Left ventricle myocardium inferior (tissue), 1 donor: ENCODE measurements at regions not wholly inside any gene's neighbourhood (a gene's known extent, or its start where the extent isn't known, plus 50 kb on each side); places are given as distances from the start of the nearest gene placed in this dataset.
"Not testable (repeated sequence)": the region's sequence is repeated elsewhere in the genome, so short reads cannot be mapped to it uniquely, and the experiment has no call there.

Source experiments
- DNase-seq: peaks from one replicate; pipeline ENCODE4 v3.0.0-alpha.2; 2020
- H3K27ac ChIP-seq: fragments of 200-600 bp; replicated peaks from 2 replicates; pipeline ENCODE4 v1.8.0; 2021
- H3K27me3 ChIP-seq: fragments of 200-600 bp; 2 replicates; pipeline ENCODE4 v1.8.0; 2021; ENCODE audit warnings: low read depth
- H3K36me3 ChIP-seq: fragments of 200-600 bp; 2 replicates; pipeline ENCODE4 v1.8.0; 2021
- H3K4me1 ChIP-seq: fragments of 200-600 bp; 2 replicates; pipeline ENCODE4 v1.8.0; 2021
- H3K4me3 ChIP-seq: fragments of 200-600 bp; 2 replicates; pipeline ENCODE4 v1.8.0; 2021; ENCODE audit warnings: mild to moderate bottlenecking, moderate library complexity
- H3K9me3 ChIP-seq: fragments of 200-600 bp; replicated peaks from 2 replicates; pipeline ENCODE4 v1.8.0; 2021
- CTCF ChIP-seq: fragments of 200-600 bp; IDR thresholded peaks from 2 replicates; pipeline ENCODE4 v1.8.0; 2021; ENCODE audit warnings: antibody characterized with exemption, mild to moderate bottlenecking, borderline replicate concordance
- intact Hi-C: fragments of 100-400 bp; cut with micrococcal nuclease; formaldehyde crosslinking; loops from one replicate; pipeline ENCODE4 v1.11.0; 2022
- donor health status: DM: no; HTN: yes; CAD: no; lungs with severe emphysema.

DNA sequence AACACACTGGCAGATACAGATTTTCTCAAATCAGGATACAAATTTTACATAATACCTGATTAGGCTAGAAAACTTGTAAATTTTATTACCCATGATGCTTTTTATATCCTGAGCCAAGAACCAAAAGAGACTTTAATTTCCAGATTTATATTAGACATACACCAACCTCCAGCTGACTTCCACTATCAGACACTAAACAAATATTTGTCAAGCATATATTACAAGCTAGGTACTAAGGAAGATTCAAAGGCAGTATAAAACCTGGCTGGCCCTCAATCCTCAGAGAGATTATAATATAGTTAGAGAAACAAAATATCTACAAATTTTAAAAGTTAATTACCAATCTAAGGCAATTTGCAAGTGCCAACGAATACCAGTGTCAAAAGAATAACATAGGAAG, 357.8 kb upstream of the F9 start:
- TF ChIP-seq CTCF: no peak
- DNase-seq: no peak
- Histone ChIP-seq H3K27me3 (no peaks in the 10 kb centered on the region), H3K27ac (no peak overlapping the region), H3K4me1 (no peaks in the 10 kb centered on the region), H3K36me3 (no peaks in the 10 kb centered on the region), H3K9me3 (no peaks in the 10 kb centered on the region), H3K4me3 (no peak overlapping the region)
- intact Hi-C loops: no loop called here

DNA sequence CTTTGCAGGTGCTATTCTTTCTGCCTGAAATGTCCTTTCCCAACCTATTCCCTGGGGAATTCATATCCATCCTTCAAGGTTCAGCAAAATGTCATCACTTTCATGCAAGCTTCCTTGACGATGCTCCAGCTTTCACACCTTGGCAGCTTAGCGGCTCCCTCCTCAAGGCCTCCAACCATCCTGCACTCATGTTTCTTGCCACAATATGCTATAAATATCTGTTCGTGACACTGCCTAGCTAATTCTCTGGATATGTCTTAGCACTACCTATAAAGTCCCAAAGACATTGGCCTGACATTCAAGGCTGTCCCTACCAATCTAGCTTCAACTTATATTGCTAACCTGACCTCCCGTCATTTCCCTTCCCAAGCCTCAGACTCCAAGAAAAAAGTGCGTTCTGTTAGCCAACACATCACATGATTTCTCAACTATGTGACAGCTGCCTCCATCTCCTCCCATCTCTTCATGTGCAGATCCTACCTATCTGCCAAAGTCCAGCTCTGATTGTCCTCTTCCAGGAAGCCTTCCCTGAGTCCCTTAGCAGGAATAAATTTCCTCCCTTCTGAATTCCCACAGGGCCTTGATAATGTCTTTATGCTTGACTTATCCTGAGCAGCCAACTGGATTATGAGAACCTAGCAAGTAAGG, 359.9 kb upstream of the F9 start:
- intact Hi-C loops: no loop called here
- no peak for TF ChIP-seq CTCF
- Histone ChIP-seq H3K27ac (no peak overlapping the region), H3K27me3 (no peaks in the 10 kb centered on the region), H3K4me1 (no peaks in the 10 kb centered on the region), H3K36me3 (no peaks in the 10 kb centered on the region), H3K4me3 (no peak overlapping the region), H3K9me3 (no peaks in the 10 kb centered on the region)
- no peak for DNase-seq

DNA sequence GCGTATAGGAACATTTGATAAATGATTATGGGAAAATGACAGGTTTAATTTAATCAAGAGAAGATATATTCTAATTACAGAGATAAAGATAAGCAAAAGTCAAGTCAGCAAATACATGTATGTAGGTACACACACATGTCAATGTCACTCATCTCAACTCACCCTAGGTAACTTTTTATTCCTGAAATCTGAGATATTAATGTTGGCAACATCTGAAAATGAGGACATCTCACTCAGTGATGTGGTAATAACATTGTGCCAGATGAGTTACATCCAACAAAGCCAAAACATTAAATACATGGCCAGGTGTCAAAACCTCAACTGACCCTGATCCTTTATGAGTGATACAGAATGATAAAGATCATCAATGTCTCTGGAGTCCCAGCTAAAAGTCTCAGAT, 363.3 kb upstream of the F9 start:
- H3K27me3 ChIP-seq: no peaks in the 10 kb centered on the region
- no peak overlapping the region for H3K4me3 ChIP-seq
- no peak for TF ChIP-seq CTCF
- no peak overlapping the region for H3K27ac ChIP-seq
- H3K9me3 ChIP-seq: no peaks in the 10 kb centered on the region
- DNase-seq: no peak
- no peaks in the 10 kb centered on the region for H3K4me1 ChIP-seq
- intact Hi-C loops: no loop called here
- no peaks in the 10 kb centered on the region for H3K36me3 ChIP-seq

DNA sequence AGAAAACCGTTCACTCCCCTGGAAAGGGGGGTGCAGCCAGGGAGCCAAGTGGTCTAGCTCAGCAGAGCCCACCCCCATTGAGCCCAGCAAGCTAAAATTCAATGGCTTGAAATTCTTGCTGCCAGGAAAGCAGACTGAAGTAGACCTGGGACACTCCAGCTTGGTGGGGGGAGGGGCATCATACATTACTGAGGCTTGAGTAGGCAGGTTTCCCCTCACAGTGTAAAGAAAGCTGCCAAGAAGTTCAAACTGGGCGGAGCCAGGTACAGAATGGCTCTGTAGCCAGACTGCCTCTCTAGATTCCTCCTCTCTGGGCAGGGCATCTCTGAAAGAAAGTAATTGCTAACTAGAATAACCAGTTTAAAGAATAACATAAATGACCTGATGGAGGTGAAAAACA, 372.3 kb upstream of the F9 start:
- no peak for TF ChIP-seq CTCF
- intact Hi-C loops: no loop called here
- no peak for DNase-seq

DNA sequence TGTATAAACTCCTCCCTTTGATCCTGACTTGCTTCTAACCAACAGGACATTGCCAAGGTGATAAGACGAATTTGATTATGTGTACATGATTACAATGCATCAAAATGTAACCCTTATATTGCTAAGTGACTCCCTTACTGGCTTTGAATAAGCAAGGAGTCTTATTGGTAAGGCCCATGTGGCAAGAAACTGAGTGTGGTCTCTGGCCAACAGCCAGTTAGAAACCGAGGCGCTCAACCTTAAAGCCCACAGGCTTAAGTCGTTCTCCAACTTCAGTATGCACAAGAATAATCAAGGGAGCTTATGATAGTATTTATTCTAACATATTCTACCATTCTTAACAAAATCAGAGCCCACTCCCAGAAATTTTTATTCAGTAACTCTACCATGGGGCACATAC, 374.2 kb upstream of the F9 start:
- no peak for TF ChIP-seq CTCF
- Histone ChIP-seq H3K27ac (no peak overlapping the region), H3K4me1 (no peaks in the 10 kb centered on the region), H3K4me3 (no peak overlapping the region), H3K27me3 (no peaks in the 10 kb centered on the region), H3K9me3 (no peaks in the 10 kb centered on the region), H3K36me3 (no peaks in the 10 kb centered on the region)
- intact Hi-C loops: no loop called here
- DNase-seq: no peak

More for the DNA sequence above, 372.3 kb upstream of the F9 start:
- Histone ChIP-seq H3K9me3 (no peaks in the 10 kb centered on the region), H3K36me3 (no peaks in the 10 kb centered on the region), H3K4me3 (no peak overlapping the region), H3K4me1 (no peaks in the 10 kb centered on the region), H3K27me3 (no peaks in the 10 kb centered on the region), H3K27ac (no peak overlapping the region)

GRCh38 chrX:139146625-139147024, 383.9 kb upstream of the F9 start:
- H3K27me3 ChIP-seq, H3K9me3 ChIP-seq, H3K4me3 ChIP-seq, DNase-seq, H3K27ac ChIP-seq, H3K4me1 ChIP-seq, H3K36me3 ChIP-seq, intact Hi-C loops: not testable (repeated sequence)
